GM12878 (cell line): ENCODE measurements at regions not wholly inside any gene's neighbourhood (a gene's known extent, or its start where the extent isn't known, plus 50 kb on each side); places are given as distances from the start of the nearest gene placed in this dataset.

ENCODE experiments used
- ATAC-seq: fragments of 200-7000 bp; cut with Tn5 transposase; 3 replicates; pipeline ENCODE4 v1.9.1; 2020; ENCODE audit warnings: mild to moderate bottlenecking, moderate library complexity
- BruUV-seq: library from RNA; stranded (reverse); fragments of 400-500 nt; replicated peaks from 2 replicates; lab custom pipeline; 2021; lab: Mats Ljungman, UMichigan
- CTCF ChIA-PET: fragments of 300-600 bp; sonication (Branson Sonifier 250); formaldehyde crosslinking; extraction: SDS; loops from one replicate; lab custom pipeline; 2021; ENCODE audit warnings: inconsistent platforms; lab: Yijun Ruan, JAX
- POLR2A ChIA-PET: fragments of 350-600 bp; formaldehyde crosslinking; extraction: SDS; loops from one replicate; lab custom pipeline; 2021; ENCODE audit warnings: inconsistent platforms; lab: Charles Lee
- RAD21 ChIA-PET: fragments of 300-600 bp; sonication (Branson Sonifier 250); formaldehyde crosslinking; loops from one replicate; lab custom pipeline; 2023; ENCODE audit warnings: antibody characterized with exemption; ENCODE audit not compliant: unreplicated experiment; lab: Charles Lee
- SMC1A ChIA-PET: fragments of 300-600 bp; sonication (Branson Sonifier 250); formaldehyde crosslinking; loops from one replicate; lab custom pipeline; 2023; ENCODE audit not compliant: unreplicated experiment, uncharacterized antibody; lab: Charles Lee
- DNase-seq: peaks from one replicate; pipeline ENCODE4 v3.0.0-alpha.2; 2011; ENCODE audit warnings: low read depth, low spot score
- FAIRE-seq: peaks from 3 replicates; lab custom pipeline; 2011; peaks lifted over from hg19 to GRCh38; lab: Jason Lieb, UNC
- H2AFZ ChIP-seq: 2 replicates; pipeline ENCODE4 v1.6.0; 2011; ENCODE audit warnings: low read depth, low read length, control low read depth; ENCODE audit not compliant: control insufficient read depth
- H3K27ac ChIP-seq: 2 replicates; pipeline ENCODE4 v1.5.1; 2011; ENCODE audit warnings: control low read depth; ENCODE audit not compliant: control insufficient read depth, insufficient read depth
- H3K27me3 ChIP-seq, 2 experiments: replicated peaks in 1 of 2; 2 replicates each; pipeline versions ENCODE4 v1.6.0 to v1.6.1; 2011; ENCODE audit warnings: low read length in 1 of 2; ENCODE audit not compliant: control insufficient read depth in 2 of 2, insufficient read depth in 2 of 2
- H3K36me3 ChIP-seq, 2 experiments: 2 replicates each; pipeline ENCODE4 v1.5.1; 2011; ENCODE audit warnings: low read length in 1 of 2; ENCODE audit not compliant: control insufficient read depth in 2 of 2, insufficient read depth in 2 of 2
- H3K4me1 ChIP-seq: 2 replicates; pipeline ENCODE4 v1.6.1; 2011; ENCODE audit warnings: mild to moderate bottlenecking, low read length, moderate library complexity, mixed read lengths; ENCODE audit not compliant: control insufficient read depth, insufficient read depth
- H3K4me2 ChIP-seq: 2 replicates; pipeline ENCODE4 v1.6.0; 2011; ENCODE audit warnings: control low read depth; ENCODE audit not compliant: control insufficient read depth, insufficient read depth
- H3K4me3 ChIP-seq: fragments of 200-600 bp; sonication (generic); 2 replicates; pipeline ENCODE4 v1.5.1; 2016
- H3K79me2 ChIP-seq: 2 replicates; pipeline ENCODE4 v1.6.0; 2011; ENCODE audit warnings: low read length; ENCODE audit not compliant: control insufficient read depth, insufficient read depth
- H3K9ac ChIP-seq: 2 replicates; pipeline ENCODE4 v1.8.0; 2011; ENCODE audit warnings: low read length, control low read depth, mixed read lengths; ENCODE audit not compliant: control insufficient read depth, insufficient read depth
- H3K9me3 ChIP-seq: replicated peaks from 3 replicates; pipeline ENCODE4 v1.5.1; 2011; ENCODE audit warnings: mild to moderate bottlenecking, low read length; ENCODE audit not compliant: control insufficient read depth, insufficient read depth
- H4K20me1 ChIP-seq: 2 replicates; pipeline ENCODE4 v1.6.0; 2011; ENCODE audit not compliant: control insufficient read depth, insufficient read depth
- BCL11A ChIP-seq: IDR thresholded peaks from 2 replicates; pipeline ENCODE4 v1.6.1; 2011; ENCODE audit warnings: low read depth, low read length
- HDAC2 ChIP-seq: fragments of 200-600 bp; sonication (generic); IDR thresholded peaks from 2 replicates; pipeline ENCODE4 v1.6.1; 2017
- MEF2B ChIP-seq: fragments of 450-650 bp; IDR thresholded peaks from 2 replicates; pipeline ENCODE4 v1.6.1; 2018; ENCODE audit warnings: mild to moderate bottlenecking, moderate library complexity; ENCODE audit not compliant: partially characterized antibody, poor library complexity, severe bottlenecking
- PAX8 ChIP-seq: fragments of 450-650 bp; IDR thresholded peaks from 2 replicates; pipeline ENCODE4 v1.6.1; 2017; ENCODE audit warnings: mild to moderate bottlenecking, moderate library complexity
- PKNOX1 ChIP-seq: fragments of 450-650 bp; IDR thresholded peaks from 2 replicates; pipeline ENCODE4 v1.6.1; 2016; ENCODE audit warnings: mild to moderate bottlenecking
- RELA ChIP-seq: fragments of 450-650 bp; IDR thresholded peaks from 2 replicates; pipeline ENCODE4 v1.8.0; 2014; ENCODE audit warnings: borderline replicate concordance; ENCODE audit not compliant: partially characterized antibody
- SIX5 ChIP-seq: IDR thresholded peaks from 2 replicates; pipeline ENCODE4 v1.6.1; 2011; ENCODE audit warnings: mild to moderate bottlenecking, low read depth, low read length, moderate library complexity; ENCODE audit not compliant: severe bottlenecking
- SMAD1 ChIP-seq: fragments of 450-650 bp; IDR thresholded peaks from 2 replicates; pipeline ENCODE4 v1.6.1; 2018; ENCODE audit warnings: mild to moderate bottlenecking, low read depth; ENCODE audit not compliant: partially characterized antibody
- SREBF1 ChIP-seq: IDR thresholded peaks from 2 replicates; pipeline ENCODE4 v1.6.1; 2012; ENCODE audit warnings: mild to moderate bottlenecking, low read length
- SUZ12 ChIP-seq: fragments of 200-600 bp; sonication (generic); IDR thresholded peaks from one replicate; pipeline ENCODE4 v1.6.1; 2018; ENCODE audit warnings: antibody characterized with exemption, mild to moderate bottlenecking; ENCODE audit not compliant: unreplicated experiment
- USF1 ChIP-seq: IDR thresholded peaks from 2 replicates; pipeline ENCODE4 v1.6.1; 2011; ENCODE audit warnings: borderline replicate concordance, low read depth, mild to moderate bottlenecking, moderate library complexity, mixed read lengths, low read length; ENCODE audit not compliant: insufficient read depth; ENCODE audit errors: extremely low read length
- YBX1 ChIP-seq: fragments of 450-650 bp; IDR thresholded peaks from 2 replicates; pipeline ENCODE4 v1.6.1; 2016; ENCODE audit warnings: antibody characterized with exemption
- YY1 ChIP-seq: IDR thresholded peaks from 2 replicates; pipeline ENCODE4 v1.6.1; 2011; ENCODE audit warnings: low read depth, mild to moderate bottlenecking, low read length
- WGBS: methylation state at CpG from one replicate; pipeline ENCODE4 v1.1.6; 2016; ENCODE audit warnings: low lambda C conversion rate; ENCODE audit not compliant: insufficient replicate concordance, insufficient coverage; ENCODE audit errors: missing lambda C conversion rate; 5-methylcytosine and 5-hydroxymethylcytosine counted together
- in situ Hi-C: fragments of 300-500 bp; cut with MboI; formaldehyde crosslinking; loops from 9 replicates; pipeline ENCODE4 v1.14.3; 2018; ENCODE audit warnings: mixed read lengths
- intact Hi-C: fragments of 100-400 bp; cut with micrococcal nuclease; formaldehyde crosslinking; loops from one replicate; pipeline ENCODE4 v1.14.2; 2022; ENCODE audit not compliant: unreplicated experiment

GRCh38 chr2:220871909-220872308 lies 700.2 kb downstream of the EPHA4 start:
- SMC1A ChIA-PET: no interaction called here
- Histone ChIP-seq H3K27ac (no peak overlapping the region), H3K4me1 (no peaks in the 10 kb centered on the region), H3K4me2 (no peak overlapping the region), H3K4me3 (no peak overlapping the region), H2AFZ (no peak overlapping the region), H3K36me3 (no peaks in the 10 kb centered on the region), H3K9ac (no peak overlapping the region), H4K20me1 (no peaks in the 10 kb centered on the region), H3K9me3 (no peaks in the 10 kb centered on the region), H3K27me3 (no peaks in the 10 kb centered on the region), H3K79me2 (no peaks in the 10 kb centered on the region)
- in situ Hi-C loops (no loop called here), intact Hi-C loops (no loop called here)
- no peak for DNase-seq
- no TSS peak for BruUV-seq
- RAD21 ChIA-PET: no interaction called here
- no peak for FAIRE-seq
- no peak for ATAC-seq
- WGBS: 63% methylated on average over 3 of the region's 6 CpGs
- CTCF ChIA-PET: no interaction called here
- TF ChIP-seq SUZ12: no peak
- no peak for TF ChIP-seq SREBF1
- no peak for TF ChIP-seq PAX8
- no peak for TF ChIP-seq PKNOX1
- TF ChIP-seq USF1: no peak
- no peak for TF ChIP-seq HDAC2
- TF ChIP-seq BCL11A: no peak
- no peak for TF ChIP-seq SIX5
- no peak for TF ChIP-seq MEF2B
- TF ChIP-seq RELA: no peak
- no peak for TF ChIP-seq YY1
- no peak for TF ChIP-seq SMAD1
- TF ChIP-seq YBX1: no peak
- POLR2A ChIA-PET: no interaction called here
